ENCODE measurements at regions not wholly inside any gene's neighbourhood (a gene's known extent, or its start where the extent isn't known, plus 50 kb on each side); places are given as distances from the start of the nearest gene placed in this dataset.
A peak's percentile ranks its signal among the peaks of the same experiment; 100 is the strongest.
"Not testable (repeated sequence)": the region's sequence is repeated elsewhere in the genome, so short reads cannot be mapped to it uniquely, and the experiment has no call there.

DNA sequence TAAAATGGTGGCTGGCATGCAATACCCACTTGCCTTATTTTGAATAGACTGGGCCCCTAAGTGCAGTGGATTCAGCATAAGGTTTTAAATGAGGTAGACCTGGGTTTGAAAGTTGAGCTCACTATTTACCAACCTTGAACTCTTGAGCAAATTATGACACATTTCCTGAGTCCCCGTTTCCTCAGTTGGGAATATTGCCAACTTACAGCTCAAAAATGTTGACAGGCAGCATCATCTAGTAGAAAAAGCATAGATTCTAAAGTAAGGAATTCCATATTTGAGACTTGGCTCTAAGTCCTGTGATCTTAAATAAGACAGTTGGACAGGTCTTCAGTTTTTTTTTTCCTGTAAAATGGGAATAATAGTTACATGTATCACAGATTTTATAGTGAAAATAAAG lies 305.5 kb downstream of the ACTR3B start:
- TF ChIP-seq, protein P1, sequence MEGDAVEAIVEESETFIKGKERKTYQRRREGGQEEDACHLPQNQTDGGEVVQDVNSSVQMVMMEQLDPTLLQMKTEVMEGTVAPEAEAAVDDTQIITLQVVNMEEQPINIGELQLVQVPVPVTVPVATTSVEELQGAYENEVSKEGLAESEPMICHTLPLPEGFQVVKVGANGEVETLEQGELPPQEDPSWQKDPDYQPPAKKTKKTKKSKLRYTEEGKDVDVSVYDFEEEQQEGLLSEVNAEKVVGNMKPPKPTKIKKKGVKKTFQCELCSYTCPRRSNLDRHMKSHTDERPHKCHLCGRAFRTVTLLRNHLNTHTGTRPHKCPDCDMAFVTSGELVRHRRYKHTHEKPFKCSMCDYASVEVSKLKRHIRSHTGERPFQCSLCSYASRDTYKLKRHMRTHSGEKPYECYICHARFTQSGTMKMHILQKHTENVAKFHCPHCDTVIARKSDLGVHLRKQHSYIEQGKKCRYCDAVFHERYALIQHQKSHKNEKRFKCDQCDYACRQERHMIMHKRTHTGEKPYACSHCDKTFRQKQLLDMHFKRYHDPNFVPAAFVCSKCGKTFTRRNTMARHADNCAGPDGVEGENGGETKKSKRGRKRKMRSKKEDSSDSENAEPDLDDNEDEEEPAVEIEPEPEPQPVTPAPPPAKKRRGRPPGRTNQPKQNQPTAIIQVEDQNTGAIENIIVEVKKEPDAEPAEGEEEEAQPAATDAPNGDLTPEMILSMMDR (IDR thresholded peaks at IDR 0.05; ENCODE audit: insufficient read depth, low read depth, low read length, missing control alignments), result no peak
- no peak overlapping the region for H3K4me3 ChIP-seq (ENCODE audit: low read length)
- DNase-seq (ENCODE audit: low read depth), result peak; percentile 24

DNA sequence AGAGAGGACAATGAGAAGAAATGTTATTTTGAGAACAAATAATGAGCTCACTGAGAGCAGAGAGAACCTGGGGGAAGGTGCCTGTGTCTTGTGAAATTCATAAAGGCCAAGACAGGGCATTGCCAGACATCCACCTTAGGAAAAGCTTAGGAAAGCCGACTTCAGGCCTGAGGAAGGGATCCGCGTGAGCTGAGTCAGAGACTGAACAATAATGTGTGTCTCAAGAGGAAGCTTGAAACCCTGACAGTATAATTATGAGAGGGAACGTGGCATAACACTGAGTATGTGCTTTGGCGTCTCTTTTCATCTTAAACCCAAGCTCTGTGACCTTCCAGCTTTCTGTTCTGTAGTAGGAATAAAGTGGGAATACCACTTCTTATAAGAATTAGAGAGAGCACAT lies 307.2 kb downstream of the ACTR3B start:
- no peak for DNase-seq (ENCODE audit: low read depth)
- H3K4me3 ChIP-seq (ENCODE audit: low read length), result no peak overlapping the region
- TF ChIP-seq, protein P1 (IDR thresholded peaks at IDR 0.05; ENCODE audit: insufficient read depth, low read depth, low read length, missing control alignments), result no peak

DNA sequence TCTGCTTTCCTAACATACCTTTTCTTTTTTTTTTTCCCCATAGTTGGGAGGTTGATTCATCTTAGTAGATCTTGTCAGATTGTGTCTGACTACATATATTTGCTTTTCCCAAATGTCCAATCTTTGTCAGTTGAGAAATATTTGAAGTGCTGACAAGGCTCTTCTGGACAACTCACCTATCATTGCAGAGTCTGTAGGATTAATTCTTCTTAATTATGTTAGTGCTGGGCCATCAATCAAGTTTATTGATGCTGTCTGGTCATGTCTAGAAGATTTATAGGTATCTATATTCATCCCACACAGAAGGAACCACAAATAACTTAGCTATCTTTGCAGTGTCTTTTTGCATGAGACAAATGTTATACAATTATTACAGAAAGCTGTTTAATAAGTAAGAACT lies 310.6 kb downstream of the ACTR3B start:
- TF ChIP-seq, protein P1 (IDR thresholded peaks at IDR 0.05; ENCODE audit: insufficient read depth, low read depth, low read length, missing control alignments), result no peak
- no peak overlapping the region for H3K4me3 ChIP-seq (ENCODE audit: low read length)
- no peak for DNase-seq (ENCODE audit: low read depth)

DNA sequence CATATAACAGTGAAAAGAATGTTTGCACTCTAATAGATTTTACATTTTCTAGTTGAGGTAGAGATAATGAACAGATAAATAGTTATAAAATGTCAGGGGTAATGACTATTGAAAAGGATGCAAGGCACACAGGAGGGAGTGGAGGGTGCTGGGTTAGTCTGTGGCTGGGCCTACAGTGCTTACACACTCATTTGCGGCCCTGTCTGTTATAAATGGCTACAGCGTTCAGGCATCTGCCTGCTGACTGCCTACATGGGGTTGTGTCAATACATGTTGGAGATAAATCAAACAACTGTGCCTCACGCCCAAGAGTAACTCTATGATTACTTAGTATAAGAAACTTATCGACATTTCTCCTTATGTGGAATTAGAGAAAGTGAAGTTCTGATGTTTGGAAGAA lies 313.3 kb downstream of the ACTR3B start:
- DNase-seq (ENCODE audit: low read depth), result no peak
- TF ChIP-seq, protein P1 (IDR thresholded peaks at IDR 0.05; ENCODE audit: insufficient read depth, low read depth, low read length, missing control alignments), result no peak
- no peak overlapping the region for H3K4me3 ChIP-seq (ENCODE audit: low read length)

DNA sequence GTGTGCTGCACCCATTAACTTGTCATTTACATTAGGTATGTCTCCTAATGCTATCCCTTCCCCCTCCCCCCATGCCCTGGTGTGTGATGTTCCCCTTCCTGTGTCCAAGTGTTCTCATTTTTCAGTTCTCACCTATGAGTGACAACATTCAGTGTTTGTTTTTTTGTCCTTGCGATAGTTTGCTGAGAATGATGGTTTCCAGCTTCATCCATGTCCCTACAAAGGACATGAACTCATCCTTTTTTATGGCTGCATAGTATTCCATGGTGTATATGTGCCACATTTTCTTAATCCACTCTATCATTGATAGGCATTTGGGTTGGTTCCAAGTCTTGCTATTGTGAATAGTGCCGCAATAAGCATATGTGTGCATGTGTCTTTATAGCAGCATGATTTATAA lies 316.7 kb downstream of the ACTR3B start:
- DNase-seq (ENCODE audit: low read depth); H3K4me3 ChIP-seq (ENCODE audit: low read length): not testable (repeated sequence)

DNA sequence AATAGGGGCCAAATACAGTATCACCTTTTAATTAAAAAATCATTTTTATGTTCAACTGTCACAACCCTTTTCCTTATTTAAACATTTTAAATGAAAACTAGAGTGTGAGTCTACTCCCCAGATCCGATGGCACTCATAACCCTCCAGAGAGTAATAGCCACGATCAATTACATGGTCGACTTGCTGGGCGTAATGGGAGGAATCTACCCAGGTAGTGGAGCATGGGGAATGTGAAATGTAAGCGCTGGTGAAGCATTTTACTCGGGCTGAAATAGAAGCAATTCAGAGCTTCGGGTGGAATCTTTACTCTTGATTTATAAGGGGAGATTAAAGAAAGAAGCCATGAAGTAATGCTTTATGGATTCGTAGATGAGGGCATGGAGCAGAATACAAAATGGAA lies 321.9 kb downstream of the ACTR3B start:
- TF ChIP-seq, protein P1 (IDR thresholded peaks at IDR 0.05; ENCODE audit: insufficient read depth, low read depth, low read length, missing control alignments), result no peak
- DNase-seq (ENCODE audit: low read depth), result no peak
- H3K4me3 ChIP-seq (ENCODE audit: low read length), result no peak overlapping the region

DNA sequence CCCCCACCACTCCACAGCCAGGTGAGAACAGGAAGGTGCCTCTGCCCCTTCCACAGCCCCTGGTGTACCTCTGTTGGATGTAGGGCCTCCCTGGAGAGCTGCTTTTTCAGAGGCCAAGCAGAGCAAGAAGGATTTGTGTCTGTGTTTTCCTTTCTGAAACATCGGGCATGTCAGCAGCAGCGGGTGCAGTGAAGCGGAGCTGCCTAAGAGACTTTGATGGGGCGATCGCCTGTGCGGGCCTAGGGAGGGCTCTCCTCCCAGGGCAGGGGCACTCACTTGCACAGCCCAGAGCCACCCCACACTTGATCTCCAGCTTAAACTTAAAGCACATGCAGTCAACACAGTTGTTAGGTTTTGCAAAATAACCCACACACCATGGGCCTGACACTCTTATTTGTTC lies 324.7 kb downstream of the ACTR3B start:
- no peak for DNase-seq (ENCODE audit: low read depth)
- no peak overlapping the region for H3K4me3 ChIP-seq (ENCODE audit: low read length)
- TF ChIP-seq, protein P1 (IDR thresholded peaks at IDR 0.05; ENCODE audit: insufficient read depth, low read depth, low read length, missing control alignments), result no peak

DNA sequence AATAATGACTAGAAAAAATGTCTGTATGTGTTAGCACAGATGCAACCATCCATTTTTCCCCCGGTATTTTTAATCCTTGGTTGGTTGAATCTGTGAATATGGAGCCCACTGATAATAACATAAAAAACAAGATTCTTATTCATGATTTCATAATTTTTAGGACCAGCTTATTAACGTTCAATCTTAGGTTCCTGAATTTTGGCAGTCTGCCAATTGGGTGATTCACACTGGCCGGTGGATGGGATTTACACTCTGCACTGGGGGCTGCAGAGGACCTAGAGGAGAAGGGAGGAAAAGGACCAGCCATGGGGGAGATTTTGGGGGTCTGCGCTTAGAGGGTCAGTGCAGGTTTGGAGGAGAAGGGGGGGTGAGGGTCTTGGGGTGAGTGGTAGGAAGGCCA lies 327.9 kb downstream of the ACTR3B start:
- no peak for DNase-seq (ENCODE audit: low read depth)
- TF ChIP-seq, protein P1 (IDR thresholded peaks at IDR 0.05; ENCODE audit: insufficient read depth, low read depth, low read length, missing control alignments), result no peak
- no peak overlapping the region for H3K4me3 ChIP-seq (ENCODE audit: low read length)

Measured in epithelial cell of esophagus (primary cell).